ENCODE measurements at regions not wholly inside any gene's neighbourhood (a gene's known extent, or its start where the extent isn't known, plus 50 kb on each side); places are given as distances from the start of the nearest gene placed in this dataset.
A peak's percentile ranks its signal among the peaks of the same experiment; 100 is the strongest.

DNA sequence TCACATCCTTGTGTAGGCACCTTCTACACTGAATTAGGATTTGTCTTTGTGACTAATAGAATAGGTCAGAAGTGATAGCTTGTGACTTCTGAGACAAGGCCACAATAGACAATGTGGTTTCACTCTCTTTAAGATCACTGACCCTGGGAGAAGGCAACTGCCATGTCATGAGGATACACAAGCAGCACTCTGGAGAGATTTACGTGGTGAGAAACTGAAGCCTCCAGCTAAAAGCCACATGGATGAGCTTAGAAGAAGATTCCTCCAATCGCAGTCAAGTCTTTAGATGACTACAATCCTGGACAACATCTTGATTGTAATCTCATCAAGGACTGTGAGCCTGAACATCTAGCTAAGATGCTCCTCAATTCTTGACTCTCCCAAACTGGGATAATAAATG is 206.6 kb downstream of the ESM1 start:
- intact Hi-C loops (cut with DNase I; ENCODE audit: low total_unique reads) = no loop called here
- H3K27ac ChIP-seq = no peak overlapping the region

DNA sequence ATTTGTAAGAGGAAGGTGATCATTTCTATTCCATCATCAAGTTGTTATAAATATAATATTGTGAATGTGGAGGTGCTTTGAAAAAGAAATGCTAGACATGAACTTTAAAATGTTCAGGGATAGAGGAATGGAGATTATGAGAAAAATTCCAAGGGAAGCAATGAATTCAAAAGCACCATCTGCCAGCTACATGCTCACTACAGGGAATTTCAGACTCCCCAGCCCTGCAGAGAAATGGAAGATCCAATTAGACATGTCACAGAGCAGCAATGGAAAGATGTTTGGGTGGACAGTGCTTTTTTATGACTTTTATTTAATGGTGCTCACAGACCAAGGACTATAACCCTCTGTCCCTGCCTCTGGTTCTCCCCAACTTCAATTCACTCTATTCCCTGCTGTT is 209.7 kb downstream of the ESM1 start:
- Histone ChIP-seq H3K27me3 (no peaks in the 10 kb centered on the region), H3K36me3 (no peaks in the 10 kb centered on the region), H3K9me3 (no peaks in the 10 kb centered on the region), H3K4me3 (no peak overlapping the region), H3K27ac (peak overlapping the region; percentile 49 to 77), H3K4me1 (peaks cover 0 to 41% (median 9%) of the 10 kb centered on the region in 4 donors)
- no peak for DNase-seq
- TF ChIP-seq, protein P1, sequence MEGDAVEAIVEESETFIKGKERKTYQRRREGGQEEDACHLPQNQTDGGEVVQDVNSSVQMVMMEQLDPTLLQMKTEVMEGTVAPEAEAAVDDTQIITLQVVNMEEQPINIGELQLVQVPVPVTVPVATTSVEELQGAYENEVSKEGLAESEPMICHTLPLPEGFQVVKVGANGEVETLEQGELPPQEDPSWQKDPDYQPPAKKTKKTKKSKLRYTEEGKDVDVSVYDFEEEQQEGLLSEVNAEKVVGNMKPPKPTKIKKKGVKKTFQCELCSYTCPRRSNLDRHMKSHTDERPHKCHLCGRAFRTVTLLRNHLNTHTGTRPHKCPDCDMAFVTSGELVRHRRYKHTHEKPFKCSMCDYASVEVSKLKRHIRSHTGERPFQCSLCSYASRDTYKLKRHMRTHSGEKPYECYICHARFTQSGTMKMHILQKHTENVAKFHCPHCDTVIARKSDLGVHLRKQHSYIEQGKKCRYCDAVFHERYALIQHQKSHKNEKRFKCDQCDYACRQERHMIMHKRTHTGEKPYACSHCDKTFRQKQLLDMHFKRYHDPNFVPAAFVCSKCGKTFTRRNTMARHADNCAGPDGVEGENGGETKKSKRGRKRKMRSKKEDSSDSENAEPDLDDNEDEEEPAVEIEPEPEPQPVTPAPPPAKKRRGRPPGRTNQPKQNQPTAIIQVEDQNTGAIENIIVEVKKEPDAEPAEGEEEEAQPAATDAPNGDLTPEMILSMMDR (IDR thresholded peaks at IDR 0.05) = no peak
- intact Hi-C loops (cut with DNase I; ENCODE audit: low total_unique reads) = no loop called here

More for the DNA sequence above, 206.6 kb downstream of the ESM1 start:
- Histone ChIP-seq H3K27me3 (no peaks in the 10 kb centered on the region), H3K4me3 (no peak overlapping the region), H3K4me1 (peaks cover 0 to 31% (median 9%) of the 10 kb centered on the region in 4 donors), H3K9me3 (no peaks in the 10 kb centered on the region), H3K36me3 (no peaks in the 10 kb centered on the region)
- no peak for DNase-seq
- TF ChIP-seq, protein P1 (IDR thresholded peaks at IDR 0.05) = no peak

DNA sequence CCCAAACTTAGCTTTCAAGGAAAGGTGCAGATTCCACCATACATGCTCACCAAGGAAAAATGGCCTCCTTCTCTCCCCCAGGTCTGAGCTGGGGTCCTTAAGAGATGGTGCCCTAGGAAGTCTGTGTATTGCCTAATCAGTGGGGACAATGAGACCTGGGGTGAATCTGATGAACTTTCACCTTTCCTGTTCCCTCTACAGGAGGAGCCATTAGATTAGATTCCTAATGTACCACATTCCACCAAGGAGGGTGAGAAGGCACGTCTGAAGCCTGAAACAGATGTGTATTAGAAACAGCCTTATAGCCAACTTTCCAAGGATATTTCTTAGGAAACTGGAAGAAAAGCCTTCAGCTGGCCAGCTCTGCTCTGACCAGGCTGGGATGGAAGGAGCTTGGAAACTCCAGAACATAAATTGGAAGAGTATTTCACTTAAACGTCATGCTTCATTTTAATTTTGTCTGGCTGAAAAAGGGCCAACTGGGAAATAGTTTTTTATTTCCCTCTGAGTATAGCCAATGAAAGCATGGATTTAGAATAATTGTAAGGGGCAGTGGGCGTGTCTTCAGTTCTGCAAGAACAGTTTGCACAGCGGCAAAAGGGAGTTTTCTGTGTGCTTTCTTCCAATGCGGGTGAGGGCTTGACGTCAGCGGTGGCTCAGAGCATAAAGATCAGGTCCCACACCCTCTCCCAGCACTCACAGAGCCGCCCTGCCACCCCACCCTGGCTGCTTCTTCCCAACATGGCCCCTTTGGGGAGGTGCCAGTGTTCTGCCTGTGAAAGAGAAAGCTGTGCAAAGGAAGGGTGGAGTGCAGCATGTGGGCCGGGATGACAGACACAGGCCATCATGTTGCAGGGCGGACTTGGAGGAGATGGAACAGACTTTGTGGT is 210.9 kb downstream of the ESM1 start:
- H3K27me3 ChIP-seq = no peaks in the 10 kb centered on the region
- H3K36me3 ChIP-seq = no peaks in the 10 kb centered on the region
- intact Hi-C loops (cut with DNase I; ENCODE audit: low total_unique reads) = no loop called here
- H3K4me3 ChIP-seq = peak overlapping the region; percentile 12 to 22
- H3K9me3 ChIP-seq = no peaks in the 10 kb centered on the region
- peak overlapping the region; percentile 49 to 77 for H3K27ac ChIP-seq
- peak; percentile 83 to 95 for DNase-seq
- H3K4me1 ChIP-seq = peaks cover 0 to 41% (median 9%) of the 10 kb centered on the region in 4 donors
- TF ChIP-seq, protein P1 (IDR thresholded peaks at IDR 0.05) = no peak

DNA sequence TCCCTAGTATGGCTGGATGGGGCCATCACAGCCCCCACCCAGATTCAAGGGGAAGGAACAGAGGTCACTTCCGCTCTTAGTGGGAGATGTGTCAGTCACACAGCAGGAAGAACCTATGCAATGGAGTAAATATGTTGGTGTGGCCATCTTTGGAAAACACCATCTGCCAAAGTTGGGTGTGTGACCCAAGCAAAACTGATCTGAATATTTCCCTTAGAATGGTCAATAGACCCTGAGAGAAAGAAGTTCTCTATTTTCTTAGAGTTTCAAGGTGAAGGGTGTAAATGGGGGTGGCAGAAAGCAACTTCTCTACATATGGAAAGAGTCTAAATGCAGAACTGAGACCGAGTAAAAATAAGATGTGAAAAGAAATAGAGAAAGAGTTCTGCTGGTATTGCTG is 212.7 kb downstream of the ESM1 start:
- DNase-seq = no peak
- intact Hi-C loops (cut with DNase I; ENCODE audit: low total_unique reads) = no loop called here
- TF ChIP-seq, protein P1 (IDR thresholded peaks at IDR 0.05) = no peak
- H3K27me3 ChIP-seq = no peaks in the 10 kb centered on the region
- no peaks in the 10 kb centered on the region for H3K36me3 ChIP-seq
- peaks cover 0 to 33% (median 7%) of the 10 kb centered on the region in 4 donors for H3K4me1 ChIP-seq
- H3K27ac ChIP-seq = no peak overlapping the region
- H3K4me3 ChIP-seq = no peak overlapping the region
- H3K9me3 ChIP-seq = no peaks in the 10 kb centered on the region

DNA sequence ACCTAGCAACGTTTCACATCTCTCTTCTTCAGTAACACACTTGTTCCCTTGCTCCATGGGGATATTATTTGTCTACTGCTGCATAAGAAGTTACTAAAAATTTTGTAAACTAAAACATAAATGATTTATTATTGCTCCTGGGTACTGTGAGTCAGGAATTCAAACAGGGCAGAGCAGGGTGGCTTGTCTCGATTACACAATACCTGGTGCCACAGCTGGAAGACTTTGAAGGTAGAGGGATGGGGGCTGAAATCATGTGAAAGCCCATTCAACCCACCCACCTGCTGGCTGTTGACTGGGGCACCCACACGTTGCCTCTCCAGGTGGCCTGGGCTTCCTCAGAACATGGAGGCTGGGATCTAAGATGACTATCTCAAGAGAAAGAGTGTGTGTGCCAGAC is 213.2 kb downstream of the ESM1 start:
- no peak overlapping the region for H3K4me3 ChIP-seq
- H3K9me3 ChIP-seq = no peaks in the 10 kb centered on the region
- H3K4me1 ChIP-seq = peaks cover 0 to 33% (median 7%) of the 10 kb centered on the region in 4 donors
- H3K27me3 ChIP-seq = no peaks in the 10 kb centered on the region
- no peaks in the 10 kb centered on the region for H3K36me3 ChIP-seq
- H3K27ac ChIP-seq = no peak overlapping the region
- intact Hi-C loops (cut with DNase I; ENCODE audit: low total_unique reads) = no loop called here
- TF ChIP-seq, protein P1 (IDR thresholded peaks at IDR 0.05) = no peak
- DNase-seq = no peak
